ENCODE measurements at regions not wholly inside any gene's neighbourhood (a gene's known extent, or its start where the extent isn't known, plus 50 kb on each side); places are given as distances from the start of the nearest gene placed in this dataset.

GRCh38 chr10:88209837-88210561 is 346.6 kb downstream of the PTEN start:
- no peak for DNase-seq

GRCh38 chr10:88211230-88211629 is 347.8 kb downstream of the PTEN start:
- DNase-seq: no peak

GRCh38 chr10:88212069-88212468 is 348.6 kb downstream of the PTEN start:
- no peak for DNase-seq

GRCh38 chr10:88213065-88213605 is 349.7 kb downstream of the PTEN start:
- DNase-seq: no peak

GRCh38 chr10:88216976-88217375 is 353.6 kb downstream of the PTEN start:
- no peak for DNase-seq

DNA sequence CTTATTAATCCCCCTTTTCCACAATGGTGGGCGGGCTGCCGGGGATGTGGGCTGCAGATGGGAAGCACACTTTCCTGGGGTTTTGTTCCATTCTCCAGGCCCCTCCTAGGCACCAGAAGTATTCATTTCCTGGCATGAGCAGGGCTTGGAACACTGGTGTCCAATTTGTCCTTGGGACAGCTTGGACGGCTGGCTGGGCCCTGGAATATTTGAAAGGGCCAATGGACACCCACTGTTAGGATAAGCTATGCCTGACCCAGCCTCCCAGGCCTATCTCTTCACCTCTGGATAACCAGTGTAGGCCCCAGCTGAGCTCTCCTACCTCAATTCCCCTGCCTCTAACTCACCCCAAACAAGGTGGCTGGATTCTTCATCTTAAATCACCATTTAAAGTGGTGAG is 354.9 kb downstream of the PTEN start:
- no peak for DNase-seq

DNA sequence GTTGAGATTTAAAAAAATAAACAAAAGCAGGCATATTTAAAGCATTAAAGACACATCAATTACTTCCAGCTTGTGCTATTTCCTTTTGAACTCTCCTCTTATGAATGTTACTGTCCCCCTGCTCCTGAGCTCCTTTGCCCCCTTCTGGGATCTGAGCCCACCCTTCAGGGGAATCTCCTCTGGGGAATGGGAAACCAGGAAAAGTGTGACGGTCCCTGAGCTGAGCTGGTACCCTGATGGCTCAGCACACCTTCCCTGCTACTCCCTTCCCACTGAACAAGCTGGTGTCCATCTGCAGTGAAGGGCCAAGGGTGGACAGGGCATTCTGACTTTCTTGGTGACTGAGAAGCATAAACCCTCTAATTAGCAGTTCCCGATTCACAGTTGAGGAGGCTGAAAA is 356.3 kb downstream of the PTEN start:
- DNase-seq: no peak

DNA sequence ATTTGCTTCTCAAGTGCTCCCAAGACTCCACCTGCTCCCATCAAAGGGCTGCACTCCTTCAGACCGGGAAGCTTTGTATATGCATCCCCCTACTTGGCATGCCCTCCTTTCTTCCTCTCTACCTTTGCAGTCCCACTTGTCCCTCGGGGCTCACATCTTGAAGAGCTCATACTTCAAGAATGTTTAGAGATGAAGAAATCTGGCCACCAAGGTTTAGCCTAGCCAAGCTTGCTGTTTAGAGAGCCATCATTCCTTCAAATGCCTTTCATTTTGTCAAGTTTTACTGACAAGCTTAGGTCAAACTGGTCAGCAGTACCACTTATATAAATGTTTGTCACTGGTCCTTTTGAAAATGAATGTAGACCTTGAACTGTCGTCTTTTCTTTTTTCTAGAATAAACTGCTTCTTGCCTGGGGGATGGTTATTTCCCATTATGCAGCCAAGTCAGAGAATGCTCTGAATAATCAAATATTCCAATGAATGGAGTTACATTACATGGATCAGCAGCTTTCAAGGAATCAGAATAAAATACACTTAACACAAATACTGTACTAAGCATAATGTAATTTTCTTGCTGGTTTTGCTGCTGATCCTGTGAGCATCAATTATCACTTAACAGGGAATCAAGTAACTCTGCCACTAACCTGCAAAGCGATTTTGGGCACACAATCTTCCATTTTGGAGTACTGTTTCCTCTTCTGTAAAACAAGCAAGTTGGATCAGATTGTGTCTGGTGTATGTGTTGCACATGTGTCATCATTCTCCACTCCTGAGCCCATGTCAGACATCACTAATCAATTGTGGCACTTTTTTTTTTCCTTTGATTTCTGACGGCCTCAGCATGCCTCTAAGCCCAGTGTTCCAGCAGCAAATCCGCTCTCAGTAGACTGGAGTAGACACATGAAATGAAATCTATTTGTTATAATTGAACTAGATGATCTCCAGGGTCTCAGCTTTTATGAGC is 357.9 kb downstream of the PTEN start:
- DNase-seq: no peak

DNA sequence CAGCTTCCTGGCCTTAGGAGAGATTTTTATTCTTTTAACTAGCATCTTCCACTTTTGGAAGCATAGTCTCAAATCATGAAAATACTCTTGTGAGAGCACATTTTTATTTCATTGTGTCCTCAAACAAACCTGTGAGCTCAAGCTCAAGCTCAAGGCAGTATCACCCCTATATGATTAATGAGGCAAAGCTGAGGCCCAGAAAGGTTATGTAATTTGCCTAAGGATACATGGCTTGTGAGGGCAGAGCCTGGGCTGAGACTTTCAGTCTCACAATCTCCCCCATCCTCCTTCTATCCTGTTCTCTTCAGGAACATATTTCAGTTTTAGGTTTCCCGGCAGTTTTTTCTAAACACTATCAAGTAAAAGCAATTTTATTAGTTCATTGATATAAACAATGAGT is 359.5 kb downstream of the PTEN start:
- DNase-seq: no peak
